ENCODE measurements at regions not wholly inside any gene's neighbourhood (a gene's known extent, or its start where the extent isn't known, plus 50 kb on each side); places are given as distances from the start of the nearest gene placed in this dataset.

DNA sequence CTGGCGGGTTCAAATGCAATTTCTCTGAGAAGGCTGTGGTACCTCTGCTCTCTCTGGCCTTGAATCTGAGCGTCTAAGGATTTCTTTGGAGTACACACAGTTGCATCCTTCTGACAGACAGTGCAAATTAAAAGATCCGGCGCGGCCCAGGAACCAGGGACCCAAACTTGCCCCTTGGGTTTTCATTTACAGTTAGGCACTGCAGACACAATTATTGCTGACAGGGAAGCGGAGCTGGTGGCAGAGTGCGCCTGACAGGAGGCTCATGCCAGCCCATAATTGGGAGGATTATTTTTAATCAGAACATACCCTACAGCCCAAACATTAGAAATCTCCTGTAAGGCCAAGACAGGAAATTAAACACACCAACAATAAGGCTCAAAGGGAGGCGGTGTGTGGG is 1023.4 kb upstream of the RBFOX1 start:
- no peak for TF ChIP-seq CTCF (IDR thresholded peaks at IDR 0.05; ENCODE audit: low read depth, low read length)
- TF ChIP-seq EZH2phosphoT487 (IDR thresholded peaks at IDR 0.05; ENCODE audit: low read depth), result no peak
